ENCODE measurements at regions not wholly inside any gene's neighbourhood (a gene's known extent, or its start where the extent isn't known, plus 50 kb on each side); places are given as distances from the start of the nearest gene placed in this dataset.

DNA sequence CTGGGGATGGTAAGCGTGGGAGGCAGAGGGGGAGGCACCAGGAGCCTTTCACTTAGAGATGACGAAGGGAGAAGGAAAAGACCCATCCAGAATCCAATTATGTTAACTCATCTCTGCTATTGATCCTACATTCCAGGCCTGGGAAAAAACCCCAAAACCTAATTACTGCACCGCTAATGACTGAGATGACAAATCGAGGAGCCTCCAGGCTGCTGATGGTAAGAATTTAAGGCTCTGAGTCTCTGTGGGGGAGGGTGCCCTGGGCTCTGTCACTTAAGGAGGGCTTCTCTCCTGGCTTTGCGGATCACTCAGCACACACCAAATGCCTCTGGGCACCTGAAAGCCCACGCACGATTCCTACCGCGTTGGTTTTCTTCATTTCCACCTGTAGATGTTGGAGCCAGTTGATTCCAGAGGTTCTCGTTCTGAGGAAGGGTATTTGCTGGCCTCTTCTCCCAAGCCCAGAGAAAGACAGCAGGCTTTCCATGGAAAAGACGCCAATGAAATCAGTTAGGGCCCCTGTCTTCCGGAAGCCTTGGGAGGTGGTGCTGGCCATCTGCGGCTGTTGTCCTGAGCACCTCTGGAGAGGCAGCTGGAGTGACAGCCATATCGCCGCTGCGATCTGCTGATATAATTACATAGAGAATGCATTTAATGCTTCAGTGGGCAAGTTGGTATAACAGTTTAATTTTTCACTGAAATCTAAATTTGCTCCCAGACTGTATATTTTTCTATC is 751.2 kb downstream of the BRD1 start:
- H3K4me2 ChIP-seq (ENCODE audit: low read depth, low read length), result no peak overlapping the region

GRCh38 chr22:49075150-49075549 is 752.5 kb downstream of the BRD1 start:
- no peak overlapping the region for H2AFZ ChIP-seq (ENCODE audit: low read length)
- H3K27me3 ChIP-seq (replicated peaks; ENCODE audit: insufficient read depth, low read length), result peaks cover 58% of the 10 kb centered on the region
- H3K4me2 ChIP-seq (ENCODE audit: low read depth, low read length), result no peak overlapping the region
- no peaks in the 10 kb centered on the region for H4K20me1 ChIP-seq (ENCODE audit: insufficient read depth, low read length)
- no peak overlapping the region for H3K4me3 ChIP-seq (ENCODE audit: low read length)
- no peak for DNase-seq
- H3K27ac ChIP-seq (ENCODE audit: low read length), result no peak overlapping the region
- H3K9ac ChIP-seq (ENCODE audit: low read length), result no peak overlapping the region
- H3K36me3 ChIP-seq (replicated peaks; ENCODE audit: insufficient read depth, low read length), result no peaks in the 10 kb centered on the region
- no peaks in the 10 kb centered on the region for H3K79me2 ChIP-seq (ENCODE audit: low read length)
- no peaks in the 10 kb centered on the region for H3K9me3 ChIP-seq (replicated peaks; ENCODE audit: insufficient read depth, low read length)
- no peaks in the 10 kb centered on the region for H3K9me2 ChIP-seq (replicated peaks; ENCODE audit: insufficient read depth, low read length)
- no peak for TF ChIP-seq EZH2phosphoT487 (IDR thresholded peaks at IDR 0.05; ENCODE audit: low read length)
- TF ChIP-seq, protein P1, sequence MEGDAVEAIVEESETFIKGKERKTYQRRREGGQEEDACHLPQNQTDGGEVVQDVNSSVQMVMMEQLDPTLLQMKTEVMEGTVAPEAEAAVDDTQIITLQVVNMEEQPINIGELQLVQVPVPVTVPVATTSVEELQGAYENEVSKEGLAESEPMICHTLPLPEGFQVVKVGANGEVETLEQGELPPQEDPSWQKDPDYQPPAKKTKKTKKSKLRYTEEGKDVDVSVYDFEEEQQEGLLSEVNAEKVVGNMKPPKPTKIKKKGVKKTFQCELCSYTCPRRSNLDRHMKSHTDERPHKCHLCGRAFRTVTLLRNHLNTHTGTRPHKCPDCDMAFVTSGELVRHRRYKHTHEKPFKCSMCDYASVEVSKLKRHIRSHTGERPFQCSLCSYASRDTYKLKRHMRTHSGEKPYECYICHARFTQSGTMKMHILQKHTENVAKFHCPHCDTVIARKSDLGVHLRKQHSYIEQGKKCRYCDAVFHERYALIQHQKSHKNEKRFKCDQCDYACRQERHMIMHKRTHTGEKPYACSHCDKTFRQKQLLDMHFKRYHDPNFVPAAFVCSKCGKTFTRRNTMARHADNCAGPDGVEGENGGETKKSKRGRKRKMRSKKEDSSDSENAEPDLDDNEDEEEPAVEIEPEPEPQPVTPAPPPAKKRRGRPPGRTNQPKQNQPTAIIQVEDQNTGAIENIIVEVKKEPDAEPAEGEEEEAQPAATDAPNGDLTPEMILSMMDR (IDR thresholded peaks at IDR 0.05; ENCODE audit: low read length), result no peak
- TF ChIP-seq EZH2 (optimal IDR thresholded peaks at IDR 0.05; ENCODE audit: low read depth, low read length), result no peak
- no peaks in the 10 kb centered on the region for H3F3A ChIP-seq (ENCODE audit: insufficient read depth, low read length)
- no peaks in the 10 kb centered on the region for H3K4me1 ChIP-seq (ENCODE audit: low read length)

More for the DNA sequence above, 751.2 kb downstream of the BRD1 start:
- H3K4me1 ChIP-seq (ENCODE audit: low read length), result no peaks in the 10 kb centered on the region
- H3K9me3 ChIP-seq (replicated peaks; ENCODE audit: insufficient read depth, low read length), result no peaks in the 10 kb centered on the region
- no peak overlapping the region for H3K4me3 ChIP-seq (ENCODE audit: low read length)
- no peaks in the 10 kb centered on the region for H3K36me3 ChIP-seq (replicated peaks; ENCODE audit: insufficient read depth, low read length)
- no peak overlapping the region for H3K9ac ChIP-seq (ENCODE audit: low read length)
- no peak overlapping the region for H2AFZ ChIP-seq (ENCODE audit: low read length)
- TF ChIP-seq EZH2 (optimal IDR thresholded peaks at IDR 0.05; ENCODE audit: low read depth, low read length) (no peak), EZH2phosphoT487 (IDR thresholded peaks at IDR 0.05; ENCODE audit: low read length) (no peak)
- TF ChIP-seq, protein P1 (IDR thresholded peaks at IDR 0.05; ENCODE audit: low read length), result no peak
- peaks cover 49% of the 10 kb centered on the region for H3K27me3 ChIP-seq (replicated peaks; ENCODE audit: insufficient read depth, low read length)
- no peak for DNase-seq
- H3K27ac ChIP-seq (ENCODE audit: low read length), result no peak overlapping the region
- H3K9me2 ChIP-seq (replicated peaks; ENCODE audit: insufficient read depth, low read length), result no peaks in the 10 kb centered on the region
- no peaks in the 10 kb centered on the region for H3K79me2 ChIP-seq (ENCODE audit: low read length)
- no peaks in the 10 kb centered on the region for H4K20me1 ChIP-seq (ENCODE audit: insufficient read depth, low read length)
- no peaks in the 10 kb centered on the region for H3F3A ChIP-seq (ENCODE audit: insufficient read depth, low read length)

DNA sequence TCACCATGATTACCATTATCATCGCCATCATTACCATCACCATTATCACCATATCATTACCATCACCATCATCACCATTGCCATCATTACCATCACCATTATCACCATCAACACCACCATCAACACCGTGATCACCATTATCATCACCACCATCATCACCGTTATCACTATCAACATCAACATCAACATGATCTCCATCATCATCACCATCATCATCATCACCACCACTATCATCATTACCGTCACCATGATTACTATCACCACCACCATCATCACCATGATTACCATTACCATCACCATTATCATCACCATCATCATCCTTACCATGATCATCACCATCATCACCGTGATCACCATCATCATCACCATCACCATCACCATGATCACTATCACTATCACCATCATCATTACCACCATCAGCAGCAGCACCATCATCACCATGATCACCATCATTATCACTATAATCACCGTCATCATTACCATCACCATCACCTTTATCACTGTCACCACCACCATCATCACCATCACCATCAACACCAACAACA is 753.7 kb downstream of the BRD1 start:
- no peaks in the 10 kb centered on the region for H3K4me1 ChIP-seq (ENCODE audit: low read length)
- TF ChIP-seq EZH2phosphoT487 (IDR thresholded peaks at IDR 0.05; ENCODE audit: low read length) (no peak), EZH2 (optimal IDR thresholded peaks at IDR 0.05; ENCODE audit: low read depth, low read length) (no peak)
- TF ChIP-seq, protein P1 (IDR thresholded peaks at IDR 0.05; ENCODE audit: low read length), result no peak
- H3K36me3 ChIP-seq (replicated peaks; ENCODE audit: insufficient read depth, low read length), result no peaks in the 10 kb centered on the region
- no peak overlapping the region for H3K27ac ChIP-seq (ENCODE audit: low read length)
- H3K79me2 ChIP-seq (ENCODE audit: low read length), result no peaks in the 10 kb centered on the region
- H3K9me3 ChIP-seq (replicated peaks; ENCODE audit: insufficient read depth, low read length), result no peaks in the 10 kb centered on the region
- H3K9me2 ChIP-seq (replicated peaks; ENCODE audit: insufficient read depth, low read length), result no peaks in the 10 kb centered on the region
- no peak overlapping the region for H3K4me3 ChIP-seq (ENCODE audit: low read length)
- H3K4me2 ChIP-seq (ENCODE audit: low read depth, low read length), result no peak overlapping the region
- H2AFZ ChIP-seq (ENCODE audit: low read length), result no peak overlapping the region
- no peak overlapping the region for H3K9ac ChIP-seq (ENCODE audit: low read length)
- no peak for DNase-seq
- no peaks in the 10 kb centered on the region for H4K20me1 ChIP-seq (ENCODE audit: insufficient read depth, low read length)
- no peaks in the 10 kb centered on the region for H3F3A ChIP-seq (ENCODE audit: insufficient read depth, low read length)
- H3K27me3 ChIP-seq (replicated peaks; ENCODE audit: insufficient read depth, low read length), result peaks cover 65% of the 10 kb centered on the region

Measured in MM.1S (cell line).